Stimulated activated CD4-positive, alpha-beta T cell treated with anti-CD3 and anti-CD28 coated beads, Interleukin-15, amount 100 ng/mL, for 24 hours (primary cell): ENCODE measurements at regions not wholly inside any gene's neighbourhood (a gene's known extent, or its start where the extent isn't known, plus 50 kb on each side); places are given as distances from the start of the nearest gene placed in this dataset.
"Not testable (repeated sequence)": the region's sequence is repeated elsewhere in the genome, so short reads cannot be mapped to it uniquely, and the experiment has no call there.

Experiments
- DNase-seq: peaks from one replicate; pipeline ENCODE4 v3.0.0-alpha.2; 2020

- no peak for DNase-seq
These were observed 285.3 kb upstream of the CRY1 start for GRCh38 chr12:107378609-107379008.

GRCh38 chr12:107379142-107379851, 285.9 kb upstream of the CRY1 start:
- not testable (repeated sequence) for DNase-seq

GRCh38 chr12:107379852-107380567, 286.7 kb upstream of the CRY1 start:
- DNase-seq = no peak

- no peak for DNase-seq
These were observed 291.3 kb upstream of the CRY1 start for GRCh38 chr12:107384645-107385044.

GRCh38 chr12:107385509-107385908, 292.2 kb upstream of the CRY1 start:
- DNase-seq = no peak

GRCh38 chr12:107386569-107386968, 293.2 kb upstream of the CRY1 start:
- no peak for DNase-seq

- DNase-seq = no peak
These were observed 294.9 kb upstream of the CRY1 start for GRCh38 chr12:107388263-107388662.

GRCh38 chr12:107390414-107390813, 295.2 kb upstream of the PWP1 start:
- no peak for DNase-seq

GRCh38 chr12:107393043-107393717, 292.4 kb upstream of the PWP1 start:
- DNase-seq = peak; percentile 11

GRCh38 chr12:107394693-107395092, 290.9 kb upstream of the PWP1 start:
- DNase-seq = no peak

- no peak for DNase-seq
These were observed 289.8 kb upstream of the PWP1 start for GRCh38 chr12:107395817-107396216.

- DNase-seq = no peak
These were observed 288.6 kb upstream of the PWP1 start for GRCh38 chr12:107396991-107397390.

- DNase-seq = no peak
These were observed 287.6 kb upstream of the PWP1 start for GRCh38 chr12:107397890-107398500.

GRCh38 chr12:107399046-107399445, 286.6 kb upstream of the PWP1 start:
- no peak for DNase-seq

GRCh38 chr12:107400686-107401447, 284.7 kb upstream of the PWP1 start:
- DNase-seq = no peak

- peak; percentile 74 for DNase-seq
These were observed 283.3 kb upstream of the PWP1 start for GRCh38 chr12:107402041-107403022.

GRCh38 chr12:107404981-107405380, 280.6 kb upstream of the PWP1 start:
- peak; percentile 44 for DNase-seq

GRCh38 chr12:107405436-107405835, 280.2 kb upstream of the PWP1 start:
- DNase-seq = no peak

- no peak for DNase-seq
These were observed 278.7 kb upstream of the PWP1 start for GRCh38 chr12:107406932-107407331.

GRCh38 chr12:107411792-107412535, 273.6 kb upstream of the PWP1 start:
- no peak for DNase-seq

GRCh38 chr12:107415071-107415470, 270.5 kb upstream of the PWP1 start:
- no peak for DNase-seq
